ENCODE measurements at regions not wholly inside any gene's neighbourhood (a gene's known extent, or its start where the extent isn't known, plus 50 kb on each side); places are given as distances from the start of the nearest gene placed in this dataset.

DNA sequence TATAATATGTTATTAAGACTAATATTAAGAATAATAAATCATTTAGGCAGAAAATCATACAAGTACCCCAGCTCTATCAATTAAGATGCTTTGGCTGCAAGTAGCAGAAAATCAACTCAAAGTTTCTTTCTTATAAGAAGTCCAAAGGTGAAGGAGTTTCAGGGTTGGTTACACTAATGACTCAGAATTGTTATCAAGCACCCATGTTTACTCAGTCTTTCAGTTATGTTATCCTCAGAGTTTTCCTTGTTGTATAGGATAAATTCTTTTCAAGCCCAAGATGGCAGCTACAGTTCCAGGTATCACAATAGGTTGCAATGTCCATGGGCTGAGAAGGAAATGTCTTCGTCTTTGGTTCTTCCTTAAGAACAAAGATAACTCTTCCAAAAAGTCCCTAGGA, 163.6 kb downstream of the TNFSF18 start:
- TF ChIP-seq LEF1 (IDR thresholded peaks at IDR 0.05; ENCODE audit: borderline replicate concordance), result no peak
- TF ChIP-seq FOXM1 (IDR thresholded peaks at IDR 0.05; ENCODE audit: borderline replicate concordance), result no peak
- no peak for TF ChIP-seq FOXA1 (IDR thresholded peaks at IDR 0.05)
- no peak for TF ChIP-seq FOXK2 (IDR thresholded peaks at IDR 0.05)
- no peak for TF ChIP-seq ZNF384 (IDR thresholded peaks at IDR 0.05)
- TF ChIP-seq SP1 (IDR thresholded peaks at IDR 0.05), result no peak
- no peak for TF ChIP-seq NFRKB (IDR thresholded peaks at IDR 0.05)

All from HEK293T (cell line).